GM10248 (cell line): ENCODE measurements at regions not wholly inside any gene's neighbourhood (a gene's known extent, or its start where the extent isn't known, plus 50 kb on each side); places are given as distances from the start of the nearest gene placed in this dataset.

Experiments used
- CTCF ChIA-PET: fragments of 300-600 bp; sonication (Branson Sonifier 250); formaldehyde crosslinking; extraction: SDS; loops from one replicate; lab custom pipeline; 2021; ENCODE audit warnings: antibody characterized with exemption; lab: Yijun Ruan, JAX
- POLR2A ChIA-PET: fragments of 350-650 bp; sonication (Branson Sonifier 250); formaldehyde crosslinking; extraction: SDS; loops from one replicate; lab custom pipeline; 2020; ENCODE audit warnings: antibody characterized with exemption; lab: Yijun Ruan, JAX
- DNase-seq: peaks from one replicate; pipeline ENCODE4 v3.0.0; 2012; ENCODE audit errors: extremely low spot score
- CTCF ChIP-seq: IDR thresholded peaks from 2 replicates; pipeline ENCODE4 v1.5.1; 2012; ENCODE audit warnings: mild to moderate bottlenecking, low read depth; ENCODE audit errors: extremely low read depth, missing control alignments, control extremely low read depth

GRCh38 chr2:67651565-67651964 lies 254.4 kb downstream of the ETAA1 start:
- ChIA-PET POLR2A (no interaction called here), CTCF (interaction anchor here (0.6 to 1.8 kb wide), 7 partner anchors 11 to 1223 kb away, joined by 3 to 5 read pairs (median 3); no protein-coding TSS in a partner anchor)
- no peak for TF ChIP-seq CTCF
- no peak for DNase-seq

GRCh38 chr2:67652679-67653078 lies 255.5 kb downstream of the ETAA1 start:
- DNase-seq, result peak; percentile 29
- ChIA-PET POLR2A (no interaction called here), CTCF (interaction anchor here (1.7 kb wide), 1 partner anchor 10 kb away, joined by 5 read pairs; no protein-coding TSS in a partner anchor)
- TF ChIP-seq CTCF, result no peak

- CTCF ChIA-PET, result interaction anchor here (1.5 kb wide), 1 partner anchor 10 kb away, joined by 6 read pairs; no protein-coding TSS in a partner anchor
- POLR2A ChIA-PET, result no interaction called here
- DNase-seq, result no peak
- TF ChIP-seq CTCF, result no peak
Observed at GRCh38 chr2:67656875-67657274, 259.7 kb downstream of the ETAA1 start.

- DNase-seq, result no peak
- ChIA-PET CTCF (no interaction called here), POLR2A (no interaction called here)
- TF ChIP-seq CTCF, result no peak
Observed at GRCh38 chr2:67658820-67659219, 261.7 kb downstream of the ETAA1 start.

GRCh38 chr2:67660015-67660602 lies 263.0 kb downstream of the ETAA1 start:
- ChIA-PET POLR2A (no interaction called here), CTCF (interaction anchor here (1.1 kb wide), 1 partner anchor 12 kb away, joined by 3 read pairs; no protein-coding TSS in a partner anchor)
- no peak for DNase-seq
- TF ChIP-seq CTCF, result no peak

GRCh38 chr2:67660871-67661270 lies 263.7 kb downstream of the ETAA1 start:
- CTCF ChIA-PET, result no interaction called here
- POLR2A ChIA-PET, result no interaction called here
- TF ChIP-seq CTCF, result no peak
- DNase-seq, result no peak
